ENCODE measurements at regions not wholly inside any gene's neighbourhood (a gene's known extent, or its start where the extent isn't known, plus 50 kb on each side); places are given as distances from the start of the nearest gene placed in this dataset.

- no peak overlapping the region for H2BK20ac ChIP-seq (ENCODE audit: low read depth, low read length)
- no peak for DNase-seq
- no peak overlapping the region for H4K91ac ChIP-seq (ENCODE audit: insufficient read depth, low read depth, low read length)
- no peak overlapping the region for H3K23ac ChIP-seq (ENCODE audit: low read depth, low read length)
- no peak for ATAC-seq (ENCODE audit: low read depth)
- H2AK5ac ChIP-seq (ENCODE audit: low read depth, low read length): no peak overlapping the region
- no peaks in the 10 kb centered on the region for H4K20me1 ChIP-seq (ENCODE audit: insufficient read depth, low read length)
- no CpG with 5 or more reads among the region's 1 CpG for WGBS, 2 experiments (ENCODE audit: extremely low coverage in 2 of 2, insufficient read length in 1 of 2)
- no peak overlapping the region for H3K4me2 ChIP-seq (ENCODE audit: low read depth, low read length)
- H3K4ac ChIP-seq (ENCODE audit: low read depth, low read length): no peak overlapping the region
- H3K79me1 ChIP-seq (ENCODE audit: low read depth in 1 of 2, low read length in 2 of 2): no peaks in the 10 kb centered on the region
- POLR2A ChIA-PET (ENCODE audit: unreplicated experiment): no interaction called here
- no peak overlapping the region for H2BK120ac ChIP-seq (ENCODE audit: low read depth, low read length)
- H3K9ac ChIP-seq (ENCODE audit: low read depth, low read length): no peak overlapping the region
- no peak overlapping the region for H4K5ac ChIP-seq (ENCODE audit: low read depth, low read length)
- in situ Hi-C loops (cut with MboI; ENCODE audit: low sequenced_read_pairs) (no loop called here), intact Hi-C loops (cut with micrococcal nuclease) (no loop called here), dilution Hi-C loops (cut with HindIII; ENCODE audit: low sequenced_read_pairs, unreplicated experiment) (no loop called here)
- H3K56ac ChIP-seq (ENCODE audit: extremely low read depth, insufficient read depth, low read length): no peak overlapping the region
- H2BK5ac ChIP-seq (ENCODE audit: low read depth, low read length, poor library complexity, severe bottlenecking): no peak overlapping the region
- H3K27ac ChIP-seq (ENCODE audit: insufficient read depth, low read length): no peak overlapping the region
- no peak overlapping the region for H3K14ac ChIP-seq (replicated peaks; ENCODE audit: low read depth, low read length)
- no peak overlapping the region for H3K18ac ChIP-seq (ENCODE audit: low read depth, low read length)
- no peaks in the 10 kb centered on the region for H3K27me3 ChIP-seq (ENCODE audit: control insufficient read depth, insufficient read depth, low read length)
- no peaks in the 10 kb centered on the region for H3K9me3 ChIP-seq (ENCODE audit: control insufficient read depth, insufficient read depth, low read length)
- no peak overlapping the region for H2AFZ ChIP-seq (replicated peaks; ENCODE audit: low read length, poor library complexity)
- no peaks in the 10 kb centered on the region for H3K9me1 ChIP-seq (ENCODE audit: insufficient read depth, low read length)
- H3K4me1 ChIP-seq (ENCODE audit: control insufficient read depth, insufficient read depth, low read length): no peaks in the 10 kb centered on the region
- no peak overlapping the region for H2AK9ac ChIP-seq (replicated peaks; ENCODE audit: low read depth, low read length, poor library complexity)
- TF ChIP-seq MAZ (IDR thresholded peaks at IDR 0.05; ENCODE audit: borderline replicate concordance, low read depth, low read length) (no peak), USF2 (IDR thresholded peaks at IDR 0.05; ENCODE audit: low read depth, low read length) (no peak), SMC3 (IDR thresholded peaks at IDR 0.05; ENCODE audit: low read depth, low read length) (no peak), ELK1 (IDR thresholded peaks at IDR 0.05; ENCODE audit: borderline replicate concordance, low read depth, low read length) (no peak), MAFK (IDR thresholded peaks at IDR 0.05; ENCODE audit: low read depth, low read length) (no peak), CHD1 (IDR thresholded peaks at IDR 0.05; ENCODE audit: low read depth, low read length) (no peak), NFE2L2 (IDR thresholded peaks at IDR 0.05; ENCODE audit: low read depth, low read length) (no peak), RFX5 (IDR thresholded peaks at IDR 0.05; ENCODE audit: low read depth, low read length) (no peak), CEBPB (IDR thresholded peaks at IDR 0.05; ENCODE audit: low read depth, low read length) (no peak), CTCF (conservative IDR thresholded peaks at IDR 0.05; ENCODE audit: low read depth, low read length) (no peak), FOS (IDR thresholded peaks at IDR 0.05; ENCODE audit: low read depth, low read length) (no peak), POLR2A (IDR thresholded peaks at IDR 0.05; ENCODE audit: low read depth, low read length) (no peak), BHLHE40 (IDR thresholded peaks at IDR 0.05; ENCODE audit: low read depth, low read length) (no peak), MXI1 (IDR thresholded peaks at IDR 0.05; ENCODE audit: borderline replicate concordance, low read depth, low read length) (no peak), RAD21 (IDR thresholded peaks at IDR 0.05; ENCODE audit: low read length) (no peak), RCOR1 (IDR thresholded peaks at IDR 0.05; ENCODE audit: insufficient replicate concordance, low read length) (no peak)
- BruUV-seq (replicated peaks): no TSS peak
- no peak overlapping the region for H2BK15ac ChIP-seq (ENCODE audit: low read depth, low read length)
- no peaks in the 10 kb centered on the region for H3K36me3 ChIP-seq (ENCODE audit: control insufficient read depth, insufficient read depth, low read length)
- CTCF ChIA-PET: no interaction called here
- H3K4me3 ChIP-seq (ENCODE audit: insufficient read depth, low read depth, low read length): no peak overlapping the region
- H4K8ac ChIP-seq (ENCODE audit: low read depth in 2 of 2, low read length in 2 of 2): no peak overlapping the region
Measured at GRCh38 chr12:78330131-78330530, 499.4 kb downstream of the NAV3 start.
